Embryonic facial prominence (tissue), 1 donor: ENCODE measurements at regions not wholly inside any gene's neighbourhood (a gene's known extent, or its start where the extent isn't known, plus 50 kb on each side); places are given as distances from the start of the nearest gene placed in this dataset.

Experiments used
- DNase-seq: peaks from one replicate; pipeline ENCODE4 v3.0.0-alpha.2; 2016; ENCODE audit errors: extremely low spot score

DNA sequence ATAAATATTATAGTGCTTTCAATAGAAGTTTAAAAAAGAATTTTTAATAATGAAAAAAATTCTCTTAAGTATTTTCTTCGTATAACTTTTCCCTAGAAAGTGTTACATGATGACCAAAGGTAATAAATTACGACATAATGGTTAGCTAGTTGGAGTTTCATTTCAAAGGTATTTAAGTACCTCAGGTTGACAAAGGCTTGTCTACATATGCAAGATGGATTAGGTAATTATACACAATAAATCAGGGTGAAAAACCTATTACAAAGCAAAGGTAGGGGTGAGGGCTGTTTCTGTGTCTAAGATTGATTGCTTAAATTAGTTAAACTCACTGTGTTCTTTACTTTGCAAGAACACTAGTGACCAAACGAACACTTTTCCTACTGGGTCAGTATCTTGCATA is 508.5 kb upstream of the FAT1 start:
- DNase-seq, result no peak

DNA sequence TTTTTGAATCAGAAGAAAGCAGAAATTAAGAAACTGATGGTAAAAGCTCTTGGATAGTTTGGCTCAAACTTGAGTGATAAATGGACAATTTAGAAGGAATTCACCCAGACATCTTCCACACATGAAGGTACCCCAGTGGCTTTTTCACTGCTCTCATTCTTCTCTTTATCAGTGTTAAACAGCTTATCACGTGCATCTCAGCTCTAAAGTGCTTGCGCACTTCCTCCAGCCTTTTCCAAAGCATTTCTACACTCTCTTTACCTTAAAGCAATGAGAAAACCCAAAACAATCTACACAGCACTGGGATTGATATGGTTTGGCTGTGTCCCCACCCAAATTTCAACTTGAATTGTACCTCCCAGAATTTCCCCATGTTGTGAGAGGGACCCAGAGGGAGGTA is 509.1 kb upstream of the FAT1 start:
- no peak for DNase-seq

DNA sequence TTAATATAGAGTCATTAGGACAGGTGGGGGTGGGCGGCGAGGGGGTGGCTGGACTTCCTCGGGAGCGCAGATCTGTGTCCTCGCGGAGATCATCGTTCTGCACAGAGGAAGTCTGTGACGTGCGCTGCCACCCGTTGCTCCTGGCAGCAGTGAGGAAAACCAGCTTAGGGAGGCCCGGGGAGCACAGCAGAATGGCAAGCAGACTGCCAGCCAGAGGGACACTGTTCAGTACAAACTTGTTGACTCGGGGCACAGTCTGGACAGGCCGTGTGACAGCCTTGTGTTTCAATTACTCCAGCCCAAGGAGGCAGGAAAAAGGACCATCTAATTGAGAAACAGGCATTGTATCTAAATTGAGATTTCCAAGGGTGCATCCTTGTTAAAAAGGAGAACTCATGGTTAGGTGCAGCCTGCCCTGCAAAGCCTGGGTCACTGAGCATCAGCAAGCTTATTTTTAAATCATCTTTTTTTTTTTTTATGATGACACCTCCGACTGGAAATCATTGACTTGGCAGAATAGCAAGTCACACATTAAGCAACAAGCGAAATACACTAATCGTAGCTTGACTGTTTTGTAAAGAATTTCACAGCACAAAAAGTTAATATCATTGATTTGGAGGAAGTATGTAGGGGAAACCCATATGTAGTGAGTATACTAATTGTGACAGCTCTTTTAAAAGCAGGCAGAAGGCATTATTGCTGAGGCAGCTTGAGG is 512.0 kb upstream of the FAT1 start:
- no peak for DNase-seq

DNA sequence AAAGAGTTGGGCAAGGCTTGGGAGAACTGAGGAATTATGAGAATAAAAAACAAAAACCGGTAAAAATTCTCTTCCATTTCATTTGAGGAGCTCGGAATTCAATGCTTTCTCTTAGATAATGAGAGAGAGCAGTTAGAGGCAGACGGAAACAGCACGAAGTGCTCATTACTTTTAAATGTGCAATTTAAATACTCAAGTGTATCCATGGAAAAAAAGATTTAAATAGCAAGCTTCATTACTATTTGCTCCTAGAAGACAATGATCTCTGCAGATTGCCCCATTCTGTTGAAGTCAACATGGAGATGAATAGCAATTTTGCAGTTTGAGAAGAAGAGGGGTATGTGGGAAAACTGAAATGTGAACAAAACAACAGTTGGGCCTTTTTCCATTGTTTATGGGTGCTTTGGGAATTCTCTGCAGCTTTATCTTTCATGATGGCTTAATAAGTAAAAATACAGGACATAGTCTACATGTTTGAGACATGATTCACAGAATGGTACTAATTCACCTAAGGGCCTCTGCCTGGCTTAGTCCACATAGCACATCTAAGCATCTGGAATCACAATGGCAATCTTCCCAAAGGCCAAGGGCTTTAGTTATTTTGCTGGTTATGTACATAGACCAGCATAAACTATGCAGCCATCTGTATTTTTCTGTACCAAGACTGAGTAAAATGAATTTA is 512.7 kb upstream of the FAT1 start:
- DNase-seq, result no peak

DNA sequence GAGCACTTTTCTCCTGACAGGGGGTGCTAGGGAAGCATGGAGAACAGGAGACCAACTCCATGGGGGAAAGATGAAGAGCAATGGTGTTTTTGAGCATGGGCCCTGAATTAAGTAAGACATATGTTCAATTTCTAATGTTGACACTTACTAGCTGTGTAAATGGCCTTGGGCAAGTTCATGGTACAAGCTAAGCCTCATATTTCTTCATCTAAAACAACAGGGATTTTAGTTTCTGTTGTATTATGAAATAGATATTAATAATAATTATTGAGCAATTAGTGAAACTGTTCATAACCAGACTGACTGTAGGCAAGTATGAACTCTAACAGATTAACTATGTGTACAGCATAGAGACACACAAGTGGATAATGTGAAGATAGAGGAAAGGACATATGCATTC is 515.0 kb upstream of the FAT1 start:
- DNase-seq, result no peak

DNA sequence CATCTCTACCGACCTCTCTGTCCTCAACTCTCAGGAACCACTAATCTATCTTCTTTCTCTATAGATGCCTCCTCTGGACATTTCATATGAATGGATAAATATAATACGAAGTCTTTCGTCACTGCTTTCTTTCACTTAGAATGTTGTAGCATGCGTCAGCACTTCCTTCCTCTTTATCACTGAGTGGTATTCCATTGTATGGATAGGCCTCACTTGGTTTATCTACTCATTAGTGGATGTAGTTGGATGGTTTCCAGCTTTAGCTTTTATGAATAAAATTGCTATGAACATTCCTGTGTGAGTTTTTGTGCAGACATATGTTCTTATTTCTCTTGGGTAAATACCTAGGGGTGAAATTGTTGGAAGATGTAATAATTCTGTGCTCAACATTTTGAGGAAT is 528.2 kb upstream of the FAT1 start:
- DNase-seq, result no peak

DNA sequence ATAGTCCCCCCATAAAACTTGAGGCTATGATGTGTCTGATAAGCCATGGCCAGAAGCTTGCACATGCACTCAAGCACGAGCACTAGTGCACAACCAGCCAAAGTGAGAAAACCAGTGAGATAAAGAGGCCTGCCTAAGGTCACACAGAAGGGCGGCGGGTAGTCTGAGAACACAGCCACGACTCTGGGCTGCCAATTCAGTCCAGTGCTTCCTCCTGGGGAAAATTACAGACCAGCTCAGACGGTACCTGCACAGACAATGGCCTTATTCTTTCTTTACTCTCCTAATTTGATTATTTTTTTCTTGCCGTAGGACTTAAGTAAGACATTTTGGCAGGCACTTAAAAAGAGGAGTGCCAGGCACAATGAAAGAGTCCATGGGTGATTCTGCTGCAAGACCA is 533.2 kb upstream of the FAT1 start:
- no peak for DNase-seq

DNA sequence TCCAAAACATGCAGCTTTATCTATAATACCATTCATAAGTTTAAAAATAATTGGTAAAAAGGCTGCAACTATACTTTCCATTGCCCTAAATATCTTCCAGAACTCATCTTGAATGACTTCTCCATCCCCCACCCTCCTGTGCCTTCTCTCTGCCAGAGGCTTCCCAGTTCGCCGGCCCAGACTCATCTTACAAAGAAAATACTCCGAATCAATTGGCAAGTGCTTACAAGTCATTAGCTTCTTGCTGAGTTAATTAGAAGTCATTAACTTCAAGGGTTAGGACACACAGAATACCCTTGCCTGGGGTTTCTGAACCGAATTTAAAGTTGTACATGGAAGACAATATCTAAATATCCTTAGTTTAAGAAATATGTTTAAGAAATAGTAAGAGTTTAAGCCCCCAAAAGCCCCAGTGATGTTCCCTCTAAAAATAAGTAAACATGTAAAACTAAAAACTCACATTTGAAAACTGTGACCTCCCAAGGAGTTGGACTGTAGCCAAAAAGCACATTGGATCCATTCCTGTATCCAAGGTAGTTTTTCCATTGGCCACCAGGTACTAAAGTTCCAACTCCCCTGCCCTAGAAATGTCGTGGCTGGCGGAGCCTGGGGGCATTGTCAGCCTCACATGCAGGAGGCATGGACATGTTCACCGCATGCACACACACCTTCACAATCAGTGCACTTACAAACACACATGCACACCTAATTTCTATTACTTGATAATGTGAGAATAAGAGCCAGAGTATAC is 535.2 kb upstream of the FAT1 start:
- DNase-seq, result no peak

DNA sequence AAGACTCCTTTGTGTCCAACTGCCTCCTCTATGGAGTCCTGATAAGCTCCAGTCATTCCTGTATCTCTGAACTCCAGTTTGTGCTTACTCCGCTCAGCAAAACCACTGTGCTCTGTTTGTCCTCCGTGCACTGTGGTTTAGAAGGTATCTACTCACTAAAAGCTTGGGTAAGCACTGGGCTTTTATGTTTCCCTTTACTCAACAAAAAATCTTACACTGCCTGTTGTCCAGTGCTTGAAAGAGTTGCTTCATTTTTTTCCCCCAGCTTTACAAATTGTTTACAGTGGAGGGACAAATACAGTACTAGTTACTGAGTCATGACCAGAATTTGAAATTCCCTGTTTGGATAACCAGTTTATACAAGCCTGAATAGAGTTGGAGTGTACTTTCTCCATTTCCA is 545.3 kb upstream of the FAT1 start:
- no peak for DNase-seq

DNA sequence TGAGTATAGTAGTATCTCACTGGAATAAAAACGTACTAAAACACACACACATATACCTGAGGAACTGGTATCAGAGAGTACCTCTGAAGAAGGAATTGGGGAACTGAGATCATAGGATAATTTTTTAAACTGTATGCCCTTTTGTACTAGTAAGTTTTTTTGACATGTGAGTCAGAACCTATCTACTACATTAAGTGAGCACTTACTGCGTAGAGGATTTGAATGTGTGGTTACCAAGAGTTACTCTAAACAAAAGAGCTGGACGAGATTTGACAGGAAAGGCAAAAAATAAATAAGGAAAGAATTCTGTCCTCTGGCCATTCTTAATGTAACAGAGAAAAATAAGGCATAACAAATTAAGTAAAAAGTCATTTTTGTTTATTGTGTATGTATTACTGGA is 546.5 kb upstream of the FAT1 start:
- DNase-seq, result no peak

DNA sequence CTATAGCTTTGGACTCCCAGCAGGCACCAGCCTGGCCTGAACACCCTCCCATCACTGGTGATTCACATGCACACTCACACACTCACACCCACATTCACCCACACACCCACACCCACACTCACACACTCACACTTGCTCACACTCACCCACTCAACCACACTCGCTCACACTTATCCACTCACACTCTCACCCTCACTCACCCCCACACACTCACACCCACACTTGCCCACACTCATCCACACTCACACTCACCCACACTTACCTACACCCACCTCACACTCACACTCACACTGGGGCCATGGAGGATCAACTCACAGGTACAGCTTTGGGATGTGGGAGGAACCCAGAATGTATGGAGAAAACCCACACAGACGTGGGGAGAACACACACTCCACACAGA is 548.2 kb upstream of the FAT1 start:
- DNase-seq, result no peak

DNA sequence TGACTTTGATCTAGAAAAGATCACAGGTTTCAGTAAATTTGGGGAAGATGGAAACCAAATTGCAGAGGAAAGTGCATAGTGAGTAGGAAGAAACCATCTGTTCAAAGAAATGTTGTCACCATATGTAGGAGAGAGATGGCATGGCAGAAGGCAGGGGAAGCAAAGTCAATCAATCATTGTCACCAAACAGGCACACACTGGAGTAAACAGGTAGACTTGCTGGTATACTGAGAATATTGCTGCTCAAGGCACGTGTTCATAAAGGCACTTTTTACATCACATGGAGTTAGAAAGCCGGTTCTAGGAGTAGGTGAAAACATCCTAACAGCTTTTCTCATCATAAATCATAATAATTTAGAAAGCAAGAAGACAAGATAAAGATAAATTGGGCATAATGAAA is 550.5 kb upstream of the FAT1 start:
- no peak for DNase-seq

DNA sequence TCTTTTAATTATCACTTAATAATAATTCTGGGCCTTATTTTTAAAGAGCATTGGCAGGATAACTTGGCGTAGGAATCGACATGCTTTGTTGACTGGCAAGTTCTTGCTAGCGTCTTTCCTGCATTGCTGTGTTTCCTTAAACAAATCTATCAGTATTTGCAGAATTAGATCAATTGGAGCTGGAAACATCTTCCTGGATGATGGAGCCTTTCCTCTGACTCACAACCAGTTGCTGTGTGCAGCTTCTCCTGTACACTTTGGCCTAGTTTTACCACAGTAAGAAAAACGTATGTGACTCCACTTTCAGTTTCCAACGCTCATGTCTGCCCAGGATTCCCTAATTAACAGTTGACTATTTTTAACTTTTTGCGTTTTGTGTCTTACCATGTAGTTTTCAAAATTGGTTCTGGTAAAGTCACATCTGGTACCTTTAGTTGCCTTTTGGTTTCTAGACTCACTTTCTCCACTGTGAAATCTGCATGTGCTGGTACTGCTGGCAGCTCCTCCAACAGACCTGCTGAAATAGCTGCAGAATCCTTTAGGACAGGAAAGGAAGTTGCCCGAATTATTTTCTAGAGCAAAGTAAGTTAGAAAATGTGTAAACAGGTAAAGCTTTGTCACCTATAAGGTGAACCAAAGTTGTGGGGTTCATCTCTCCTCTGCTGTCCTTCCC is 553.2 kb upstream of the FAT1 start:
- no peak for DNase-seq

DNA sequence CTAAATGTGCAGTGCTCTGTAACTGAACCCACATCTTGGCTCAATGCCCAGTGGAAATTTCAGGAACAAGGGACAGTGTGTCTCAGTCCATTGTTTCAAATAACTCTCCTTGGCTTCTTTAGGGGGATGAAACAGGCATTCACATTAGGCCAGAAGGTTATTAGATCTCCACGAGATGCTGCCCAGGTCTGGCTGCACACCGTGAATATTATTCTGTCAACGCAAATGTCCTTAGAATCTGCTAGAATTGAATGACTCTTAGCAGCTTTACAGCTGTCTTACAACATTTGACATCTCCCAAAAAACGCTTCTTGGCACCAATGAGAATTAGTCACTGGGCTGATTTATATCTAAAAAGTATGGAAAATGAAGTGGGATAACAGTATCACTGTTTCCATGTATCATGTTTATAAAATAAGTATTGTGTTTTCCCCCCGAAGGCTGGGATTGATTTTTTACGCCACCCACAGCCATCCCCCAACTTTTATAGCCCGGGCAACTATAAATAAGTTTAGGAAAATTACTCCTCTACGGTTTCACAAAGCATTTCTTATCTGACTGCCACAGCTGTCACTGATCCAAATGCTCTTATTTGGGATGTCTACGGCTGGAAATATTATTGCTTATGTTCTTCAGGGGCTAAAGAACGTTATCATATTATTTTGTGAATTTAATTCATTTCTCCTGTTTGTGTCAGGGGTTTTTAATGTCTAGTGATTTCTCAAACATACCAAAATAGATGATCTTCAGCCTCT is 559.7 kb upstream of the FAT1 start:
- peak; percentile 8 for DNase-seq

DNA sequence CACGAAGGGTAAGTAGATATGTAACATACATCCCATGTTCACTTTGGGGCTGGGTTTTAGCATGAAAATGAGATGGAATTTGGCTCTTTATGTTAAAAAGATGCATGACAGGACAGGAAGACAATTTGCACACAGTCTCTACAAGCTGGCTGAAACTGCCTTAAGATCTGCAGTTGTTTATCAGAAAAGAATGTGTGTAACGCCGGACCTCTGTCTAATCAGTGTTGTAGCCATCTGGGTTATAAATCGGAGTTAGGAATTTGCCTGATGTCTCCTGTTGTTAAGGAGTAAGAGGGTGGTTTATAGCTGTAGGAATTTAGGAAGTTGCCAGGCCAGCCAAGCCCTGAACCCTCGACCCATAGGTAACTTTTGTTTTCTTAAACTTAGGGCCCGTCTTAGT is 562.9 kb upstream of the FAT1 start:
- DNase-seq, result no peak

DNA sequence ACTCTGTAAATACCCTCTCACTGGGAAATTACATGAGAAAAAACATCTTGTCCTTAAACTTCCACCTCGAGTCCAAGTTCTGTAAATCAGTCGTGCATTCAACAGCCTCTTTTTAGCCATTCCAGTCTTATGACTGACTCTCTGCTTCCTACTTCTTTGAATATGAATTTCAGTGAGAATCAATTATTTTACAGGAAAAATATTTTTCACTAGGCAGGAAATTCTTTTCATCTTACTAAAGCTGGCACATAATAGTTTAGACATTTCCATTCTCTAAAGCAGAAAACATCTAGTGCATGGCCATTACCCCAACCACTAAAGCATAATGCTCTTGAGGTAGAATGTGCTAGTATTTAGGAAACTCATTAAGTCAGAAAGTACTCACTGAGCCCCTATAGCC is 565.7 kb upstream of the FAT1 start:
- no peak for DNase-seq

DNA sequence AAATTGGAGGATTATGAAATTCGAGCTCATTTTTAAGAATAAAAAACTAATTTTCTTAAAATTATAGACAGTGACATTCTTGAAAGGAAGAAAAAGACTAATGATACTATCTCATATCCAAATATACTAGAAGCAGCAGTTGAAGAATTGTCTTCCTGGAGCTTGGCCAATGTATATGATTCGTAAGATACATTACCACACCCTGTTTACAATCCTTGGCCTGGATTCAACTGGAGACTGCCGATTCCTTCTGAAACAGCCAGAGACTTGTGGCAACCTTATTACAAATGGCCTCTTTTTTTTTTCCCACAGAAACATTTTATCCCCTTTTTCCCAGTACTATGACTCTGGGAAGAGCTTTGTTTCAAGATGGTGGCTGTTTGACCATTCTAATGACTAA is 571.2 kb upstream of the FAT1 start:
- DNase-seq, result no peak

DNA sequence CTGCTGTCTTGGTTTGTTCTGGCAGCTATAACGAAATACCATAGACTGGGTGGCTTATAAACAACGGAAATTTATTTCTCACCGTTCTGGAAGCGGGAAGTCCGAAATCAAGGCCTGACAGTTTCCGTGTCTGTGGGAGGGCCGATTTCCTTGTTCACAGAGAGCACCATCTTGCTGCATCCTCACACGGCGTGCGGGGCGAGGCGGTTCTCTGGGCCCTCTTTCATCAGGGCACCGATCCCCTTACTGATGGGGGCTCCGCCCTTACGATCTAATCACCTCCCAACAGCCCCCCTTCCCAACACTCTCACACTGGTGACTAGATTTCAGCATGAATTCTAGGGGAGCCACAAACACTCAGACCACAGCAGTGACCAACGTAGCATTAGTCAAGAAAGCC is 578.3 kb upstream of the FAT1 start:
- no peak for DNase-seq

DNA sequence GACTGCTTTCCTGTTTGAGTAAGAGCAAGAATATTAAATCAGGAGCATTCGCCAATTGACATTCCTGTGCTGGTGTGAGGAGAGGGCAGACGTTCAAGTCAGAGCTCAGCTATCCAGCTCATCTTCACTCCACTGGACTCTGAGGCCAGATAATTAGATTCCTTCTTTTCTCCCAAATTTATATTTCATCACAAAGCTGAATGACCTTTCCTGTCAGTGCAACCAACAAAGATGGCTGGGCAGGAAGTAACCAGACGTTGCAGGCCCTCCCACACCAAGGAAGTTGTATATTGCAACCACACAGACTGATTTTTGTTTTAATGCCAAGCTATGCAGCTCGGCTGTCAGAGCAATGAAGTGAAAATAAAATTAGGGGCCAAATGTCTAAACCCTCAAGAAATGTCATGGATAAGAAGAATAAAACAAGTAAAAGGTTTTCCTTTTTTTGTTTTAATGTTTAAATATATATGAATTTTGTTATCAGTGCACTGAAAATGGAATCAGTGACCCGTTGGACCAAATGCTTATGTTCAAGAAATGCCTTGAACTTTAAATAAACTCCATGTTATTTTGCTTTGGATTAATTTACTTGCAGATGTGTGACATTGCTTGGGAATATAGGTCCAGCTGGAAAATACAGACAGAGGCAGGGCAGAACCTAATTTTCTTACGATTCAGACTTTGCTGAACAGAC is 578.9 kb upstream of the FAT1 start:
- no peak for DNase-seq

DNA sequence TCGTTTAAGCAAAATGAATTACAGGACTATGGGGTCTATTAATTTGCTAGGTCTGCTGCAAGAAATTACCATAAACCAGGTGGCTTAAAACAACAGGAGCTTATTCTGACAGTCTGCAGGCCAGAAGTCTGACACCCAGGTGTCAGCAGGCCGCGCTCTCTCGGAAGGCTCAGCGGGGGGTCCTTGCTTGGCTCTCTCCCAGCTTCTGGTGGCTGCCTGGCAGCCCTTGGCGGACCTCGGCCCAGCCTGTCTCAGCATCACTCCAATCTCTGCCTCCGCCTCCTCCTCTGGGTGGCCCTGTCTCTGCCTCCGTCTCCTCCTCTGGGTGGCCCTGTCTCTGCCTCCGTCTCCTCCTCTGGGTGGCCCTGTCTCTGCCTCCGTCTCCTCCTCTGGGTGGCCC is 580.5 kb upstream of the FAT1 start:
- no peak for DNase-seq

DNA sequence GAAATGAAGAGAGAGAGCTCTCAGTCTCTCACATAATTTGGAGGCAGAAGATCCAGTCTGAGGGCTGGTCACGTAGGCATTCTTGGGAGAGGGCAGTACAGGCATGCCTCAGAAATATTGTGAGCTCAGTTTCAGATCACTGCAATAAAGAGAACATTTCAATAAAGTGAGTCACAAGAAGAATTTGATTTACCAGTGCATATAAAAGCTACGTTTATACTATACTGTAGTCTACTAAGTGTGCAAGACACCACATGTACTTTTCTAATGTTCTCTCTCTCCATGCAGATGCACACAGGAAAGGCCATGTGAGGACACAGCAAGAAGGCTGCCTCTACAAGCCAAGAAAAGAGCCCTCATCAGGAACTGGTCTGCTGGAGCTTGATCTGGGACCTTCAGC is 583.5 kb upstream of the FAT1 start:
- DNase-seq, result no peak
